HG02943 (cell line): ENCODE measurements at regions not wholly inside any gene's neighbourhood (a gene's known extent, or its start where the extent isn't known, plus 50 kb on each side); places are given as distances from the start of the nearest gene placed in this dataset.
"Not testable (repeated sequence)": the region's sequence is repeated elsewhere in the genome, so short reads cannot be mapped to it uniquely, and the experiment has no call there.

Experiments
- ATAC-seq: cut with Tn5 transposase; IDR thresholded peaks from one replicate; pipeline ENCODE4 v1.9.1; 2021; ENCODE audit warnings: mild to moderate bottlenecking, low read depth, moderate library complexity; ENCODE audit not compliant: unreplicated experiment

- ATAC-seq: peak; percentile 72
These were observed 62.2 kb upstream of the ATP1B1 start for GRCh38 chr1:169044296-169044695.

- ATAC-seq: peak; percentile 44
These were observed 61.5 kb upstream of the ATP1B1 start for GRCh38 chr1:169044971-169045370.

GRCh38 chr1:169046671-169047070 lies 59.8 kb upstream of the ATP1B1 start:
- no peak for ATAC-seq

- ATAC-seq: no peak
These were observed 59.4 kb upstream of the ATP1B1 start for GRCh38 chr1:169047074-169047473.

GRCh38 chr1:169048043-169048442 lies 58.4 kb upstream of the ATP1B1 start:
- no peak for ATAC-seq

GRCh38 chr1:169049258-169049938 lies 57.1 kb upstream of the ATP1B1 start:
- ATAC-seq: no peak

- ATAC-seq: no peak
These were observed 55.3 kb upstream of the ATP1B1 start for GRCh38 chr1:169051171-169051570.

GRCh38 chr1:169052171-169052570 lies 54.3 kb upstream of the ATP1B1 start:
- ATAC-seq: not testable (repeated sequence)

GRCh38 chr1:169052727-169053126 lies 53.8 kb upstream of the ATP1B1 start:
- no peak for ATAC-seq

- ATAC-seq: no peak
These were observed 53.3 kb upstream of the ATP1B1 start for GRCh38 chr1:169053196-169053595.
